GM23338 (cell line): ENCODE measurements at regions not wholly inside any gene's neighbourhood (a gene's known extent, or its start where the extent isn't known, plus 50 kb on each side); places are given as distances from the start of the nearest gene placed in this dataset.

Experiments used
- CREB1 ChIP-seq: fragments of 250-450 bp; sonication (Bioruptor Pico); IDR thresholded peaks from 2 replicates; pipeline ENCODE4 v1.5.0; 2020; ENCODE audit warnings: low read depth, mild to moderate bottlenecking, moderate library complexity
- POLR2AphosphoS5 ChIP-seq: IDR thresholded peaks from 2 replicates; pipeline ENCODE4 v1.6.1; 2016; ENCODE audit warnings: antibody characterized with exemption, low read depth
- REST ChIP-seq: IDR thresholded peaks from one replicate; pipeline ENCODE4 v1.6.1; 2018; ENCODE audit warnings: antibody characterized with exemption; ENCODE audit not compliant: unreplicated experiment
- TF ChIP-seq, protein P1 (sequence below), 2 experiments: fragments of 200-600 bp in 1 of 2; sonication (generic) in 1 of 2; conservative IDR thresholded peaks; 2 replicates each; pipeline versions ENCODE4 v1.5.1 to v1.6.1; 2016 to 2017; ENCODE audit warnings: antibody characterized with exemption in 2 of 2, low read depth in 2 of 2, mild to moderate bottlenecking in 2 of 2, moderate library complexity in 1 of 2

DNA sequence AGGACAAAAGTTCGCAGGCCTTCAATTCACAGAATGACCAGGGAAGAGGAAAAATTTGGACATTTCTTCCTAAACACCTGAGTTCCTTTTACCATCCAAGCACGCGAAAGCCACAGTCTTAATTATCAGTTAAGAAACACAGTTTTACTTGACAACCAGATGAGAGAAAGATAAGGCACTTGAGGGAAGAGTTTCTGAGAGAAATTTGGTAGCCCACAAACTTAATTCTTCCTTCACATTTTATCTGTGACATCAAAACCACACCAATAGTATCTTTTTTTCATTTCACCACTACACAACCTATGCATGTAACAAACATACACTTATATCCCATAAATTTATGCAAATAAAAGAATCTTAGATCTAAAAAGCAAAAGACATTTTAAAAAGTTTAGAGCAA lies 326.6 kb downstream of the MZT1 start:
- TF ChIP-seq, protein P1, sequence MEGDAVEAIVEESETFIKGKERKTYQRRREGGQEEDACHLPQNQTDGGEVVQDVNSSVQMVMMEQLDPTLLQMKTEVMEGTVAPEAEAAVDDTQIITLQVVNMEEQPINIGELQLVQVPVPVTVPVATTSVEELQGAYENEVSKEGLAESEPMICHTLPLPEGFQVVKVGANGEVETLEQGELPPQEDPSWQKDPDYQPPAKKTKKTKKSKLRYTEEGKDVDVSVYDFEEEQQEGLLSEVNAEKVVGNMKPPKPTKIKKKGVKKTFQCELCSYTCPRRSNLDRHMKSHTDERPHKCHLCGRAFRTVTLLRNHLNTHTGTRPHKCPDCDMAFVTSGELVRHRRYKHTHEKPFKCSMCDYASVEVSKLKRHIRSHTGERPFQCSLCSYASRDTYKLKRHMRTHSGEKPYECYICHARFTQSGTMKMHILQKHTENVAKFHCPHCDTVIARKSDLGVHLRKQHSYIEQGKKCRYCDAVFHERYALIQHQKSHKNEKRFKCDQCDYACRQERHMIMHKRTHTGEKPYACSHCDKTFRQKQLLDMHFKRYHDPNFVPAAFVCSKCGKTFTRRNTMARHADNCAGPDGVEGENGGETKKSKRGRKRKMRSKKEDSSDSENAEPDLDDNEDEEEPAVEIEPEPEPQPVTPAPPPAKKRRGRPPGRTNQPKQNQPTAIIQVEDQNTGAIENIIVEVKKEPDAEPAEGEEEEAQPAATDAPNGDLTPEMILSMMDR (conservative IDR thresholded peaks at IDR 0.05; ENCODE audit: low read depth in 2 of 2) = no peak
- TF ChIP-seq POLR2AphosphoS5 (no peak), REST (no peak), CREB1 (no peak)
